Dermis blood vessel endothelial cell (primary cell): ENCODE measurements at regions not wholly inside any gene's neighbourhood (a gene's known extent, or its start where the extent isn't known, plus 50 kb on each side); places are given as distances from the start of the nearest gene placed in this dataset.
"Not testable (repeated sequence)": the region's sequence is repeated elsewhere in the genome, so short reads cannot be mapped to it uniquely, and the experiment has no call there.

Experiments
- DNase-seq: peaks from one replicate; pipeline ENCODE4 v3.0.0; 2010

GRCh38 chr10:2067015-2067414, 329.7 kb upstream of the ADARB2 start:
- no peak for DNase-seq

DNA sequence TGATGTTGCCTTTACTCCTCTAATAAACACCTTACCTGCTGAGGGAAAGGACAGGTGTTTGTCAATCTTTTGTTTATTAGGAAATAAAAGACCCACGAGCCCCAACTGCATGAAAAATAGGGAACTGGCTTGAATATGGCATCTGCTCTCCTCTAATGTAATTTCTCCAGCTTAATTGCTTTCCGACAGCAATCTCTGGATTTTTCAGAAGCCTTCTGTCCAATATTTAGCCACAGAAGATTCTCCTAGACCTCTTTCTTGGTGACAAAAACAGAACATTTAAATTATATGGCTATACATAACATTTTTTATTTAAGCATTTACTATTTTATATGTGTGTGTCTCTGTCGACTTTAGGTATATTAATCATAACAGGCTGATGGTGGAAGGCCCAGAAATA, 317.4 kb upstream of the ADARB2 start:
- no peak for DNase-seq

- no peak for DNase-seq
Measured at GRCh38 chr10:2053805-2054204, 316.5 kb upstream of the ADARB2 start.

DNA sequence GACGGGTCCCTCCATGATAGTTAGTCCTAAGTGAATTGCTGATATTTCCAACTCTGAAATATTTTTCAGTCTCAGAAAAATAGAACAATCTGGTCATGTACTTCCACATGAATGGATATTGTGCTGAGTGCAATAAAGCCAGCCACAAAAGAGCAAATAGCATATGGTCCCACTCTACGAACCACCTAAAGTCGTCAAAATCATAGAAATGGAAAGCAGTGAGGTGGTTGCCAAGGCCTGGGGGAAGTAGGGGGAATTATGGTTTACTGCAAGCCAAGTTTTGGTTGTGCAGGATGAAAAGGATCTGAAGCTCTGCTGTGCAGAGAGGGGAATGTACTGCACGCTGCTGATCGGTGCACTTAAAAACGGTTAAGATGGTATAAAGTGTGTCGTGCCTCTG, 313.8 kb upstream of the ADARB2 start:
- no peak for DNase-seq

DNA sequence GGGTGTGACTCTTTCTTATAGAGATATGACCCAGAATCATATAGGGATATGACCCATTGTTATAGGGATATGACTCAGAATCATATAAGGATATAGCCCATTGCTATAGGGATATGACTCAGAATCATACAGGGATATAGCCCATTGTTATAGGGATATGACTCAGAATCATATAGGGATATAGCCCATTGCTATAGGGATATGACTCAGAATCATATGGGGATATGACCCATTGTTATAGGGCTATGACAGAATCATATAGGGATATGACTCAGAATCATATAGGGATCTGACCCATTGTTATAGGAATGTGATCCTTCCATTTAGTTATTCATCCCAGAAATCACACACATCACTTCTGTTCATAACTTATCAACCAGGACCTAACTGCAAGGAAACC, 312.2 kb upstream of the ADARB2 start:
- DNase-seq: no peak

DNA sequence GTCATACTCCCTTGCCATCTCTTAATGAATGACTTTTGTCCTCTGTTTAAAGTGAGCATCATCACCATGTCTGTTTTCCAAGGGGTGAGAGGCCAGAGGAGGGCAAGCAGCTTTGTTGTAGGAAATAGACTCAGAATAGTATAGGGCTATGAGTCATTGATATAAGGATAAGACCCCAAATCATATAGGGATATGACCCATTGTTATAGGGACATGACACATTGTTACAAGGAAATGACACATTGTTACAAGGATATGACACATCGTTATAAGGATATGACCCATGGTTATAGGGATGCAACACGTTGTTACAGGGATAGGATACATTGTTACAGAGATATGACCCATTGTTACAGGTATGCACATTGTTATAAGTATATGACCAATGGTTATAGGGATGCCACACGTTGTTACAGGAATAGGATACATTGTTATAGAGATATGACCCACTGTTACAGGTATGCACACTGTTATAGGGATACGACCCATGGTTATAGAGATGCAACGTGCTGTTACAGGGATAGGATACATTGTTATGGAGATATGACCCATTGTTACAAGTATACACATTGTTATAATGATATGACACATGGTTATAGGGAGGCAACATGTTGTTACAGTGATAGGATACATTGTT, 311.1 kb upstream of the ADARB2 start:
- DNase-seq: no peak

- DNase-seq: no peak
Measured at GRCh38 chr10:2047679-2048078, 310.4 kb upstream of the ADARB2 start.

GRCh38 chr10:2043379-2043778, 306.1 kb upstream of the ADARB2 start:
- DNase-seq: no peak

- no peak for DNase-seq
Measured at GRCh38 chr10:2038036-2038435, 300.7 kb upstream of the ADARB2 start.

DNA sequence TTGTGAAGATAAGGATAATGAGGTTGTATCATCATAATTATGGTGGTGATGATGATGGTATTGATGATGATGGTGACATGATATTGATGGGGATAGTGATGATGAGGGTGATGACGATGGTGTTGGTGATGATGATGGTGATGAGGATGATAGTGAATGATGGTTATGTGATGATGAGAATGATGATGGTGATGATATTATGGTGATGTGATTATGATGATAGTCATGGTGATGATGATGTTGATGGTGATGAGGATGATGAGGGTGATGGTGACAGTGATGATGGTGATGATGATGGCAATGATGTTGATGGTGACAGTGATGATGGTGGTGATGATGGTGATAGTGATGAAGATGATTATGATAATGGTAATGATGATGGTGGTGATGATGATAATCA, 299.9 kb upstream of the ADARB2 start:
- DNase-seq: no peak

GRCh38 chr10:2036209-2036608, 298.9 kb upstream of the ADARB2 start:
- no peak for DNase-seq

- DNase-seq: no peak
Measured at GRCh38 chr10:2030046-2030445, 292.7 kb upstream of the ADARB2 start.

DNA sequence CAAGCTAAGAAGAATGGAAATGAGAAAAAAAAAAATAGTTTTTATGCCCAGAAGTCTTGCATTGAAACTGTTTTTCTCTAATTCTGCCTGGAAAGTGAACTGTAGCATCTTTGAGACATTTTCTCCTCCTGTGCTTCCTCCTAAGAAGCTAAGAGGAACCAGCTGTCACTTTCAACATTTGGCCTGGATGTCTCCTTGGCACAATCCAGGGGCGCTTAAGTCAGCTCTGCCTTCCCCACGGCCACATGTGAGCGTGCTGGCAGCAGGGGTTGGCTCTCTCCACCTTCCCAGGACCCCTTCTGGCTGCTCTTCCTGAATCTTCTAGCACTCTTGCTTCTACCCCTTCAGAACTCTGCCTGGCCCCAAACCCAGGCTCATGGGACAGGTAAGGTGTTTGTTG, 289.6 kb upstream of the ADARB2 start:
- no peak for DNase-seq

DNA sequence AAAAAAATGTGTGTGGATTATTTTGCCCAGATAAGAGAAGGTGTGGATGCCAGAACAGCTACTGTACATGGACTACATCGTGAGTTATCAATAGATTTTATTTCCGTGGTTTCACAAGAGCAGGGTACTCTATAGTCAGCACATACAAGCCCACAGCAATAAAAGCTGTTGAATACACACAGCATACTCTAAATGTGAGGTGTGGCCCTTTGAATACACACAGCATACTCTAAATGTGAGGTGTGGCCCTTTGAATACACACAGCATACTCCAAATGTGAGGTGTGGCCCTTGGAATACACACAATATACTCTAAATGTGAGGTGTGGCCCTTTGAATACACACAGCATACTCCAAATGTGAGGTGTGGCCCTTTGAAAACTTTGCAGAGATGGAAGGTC, 287.4 kb upstream of the ADARB2 start:
- not testable (repeated sequence) for DNase-seq

GRCh38 chr10:2023687-2024086, 286.4 kb upstream of the ADARB2 start:
- no peak for DNase-seq

GRCh38 chr10:2022401-2022800, 285.1 kb upstream of the ADARB2 start:
- DNase-seq: no peak

GRCh38 chr10:2020836-2021235, 283.5 kb upstream of the ADARB2 start:
- DNase-seq: no peak

GRCh38 chr10:2019803-2020202, 282.5 kb upstream of the ADARB2 start:
- DNase-seq: no peak

DNA sequence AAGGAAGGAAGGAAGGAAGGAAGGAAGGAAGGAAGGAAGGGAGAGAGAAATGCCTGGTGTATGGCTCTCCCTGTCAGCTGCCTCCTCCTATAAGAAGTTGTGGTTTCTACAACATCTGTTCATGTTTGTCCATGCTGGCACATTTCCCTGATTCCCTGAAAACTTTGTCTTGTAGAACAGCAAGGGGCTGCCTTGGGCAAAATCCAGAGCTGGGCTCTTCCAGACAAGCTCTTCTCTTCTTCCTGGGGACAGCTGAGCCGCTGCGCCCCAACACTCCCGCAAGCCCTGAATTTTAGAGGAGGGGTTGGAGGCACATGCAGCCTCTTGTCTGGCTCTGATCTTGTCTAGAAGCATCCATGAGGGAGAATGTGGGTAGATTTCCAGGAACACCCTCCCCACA, 282.0 kb upstream of the ADARB2 start:
- DNase-seq: no peak

GRCh38 chr10:2014541-2014940, 277.2 kb upstream of the ADARB2 start:
- DNase-seq: no peak

- DNase-seq: no peak
Measured at GRCh38 chr10:2012209-2012608, 274.9 kb upstream of the ADARB2 start.

GRCh38 chr10:2011106-2011716, 273.9 kb upstream of the ADARB2 start:
- DNase-seq: no peak

- DNase-seq: no peak
Measured at GRCh38 chr10:2005546-2005945, 268.2 kb upstream of the ADARB2 start.

GRCh38 chr10:1992930-1993329, 255.6 kb upstream of the ADARB2 start:
- no peak for DNase-seq

- no peak for DNase-seq
Measured at GRCh38 chr10:1989090-1989489, 251.8 kb upstream of the ADARB2 start.
